GM10266 (cell line): ENCODE measurements at regions not wholly inside any gene's neighbourhood (a gene's known extent, or its start where the extent isn't known, plus 50 kb on each side); places are given as distances from the start of the nearest gene placed in this dataset.

Experiments
- DNase-seq: peaks from one replicate; pipeline ENCODE4 v3.0.0; 2012; ENCODE audit errors: extremely low spot score
- TF ChIP-seq, protein P1 (sequence below): IDR thresholded peaks from 2 replicates; pipeline ENCODE4 v1.5.1; 2012; ENCODE audit warnings: mild to moderate bottlenecking, low read depth; ENCODE audit not compliant: control insufficient read depth, insufficient read depth; ENCODE audit errors: missing control alignments

GRCh38 chr14:54192610-54193009, 204.2 kb upstream of the CDKN3 start:
- TF ChIP-seq, protein P1, sequence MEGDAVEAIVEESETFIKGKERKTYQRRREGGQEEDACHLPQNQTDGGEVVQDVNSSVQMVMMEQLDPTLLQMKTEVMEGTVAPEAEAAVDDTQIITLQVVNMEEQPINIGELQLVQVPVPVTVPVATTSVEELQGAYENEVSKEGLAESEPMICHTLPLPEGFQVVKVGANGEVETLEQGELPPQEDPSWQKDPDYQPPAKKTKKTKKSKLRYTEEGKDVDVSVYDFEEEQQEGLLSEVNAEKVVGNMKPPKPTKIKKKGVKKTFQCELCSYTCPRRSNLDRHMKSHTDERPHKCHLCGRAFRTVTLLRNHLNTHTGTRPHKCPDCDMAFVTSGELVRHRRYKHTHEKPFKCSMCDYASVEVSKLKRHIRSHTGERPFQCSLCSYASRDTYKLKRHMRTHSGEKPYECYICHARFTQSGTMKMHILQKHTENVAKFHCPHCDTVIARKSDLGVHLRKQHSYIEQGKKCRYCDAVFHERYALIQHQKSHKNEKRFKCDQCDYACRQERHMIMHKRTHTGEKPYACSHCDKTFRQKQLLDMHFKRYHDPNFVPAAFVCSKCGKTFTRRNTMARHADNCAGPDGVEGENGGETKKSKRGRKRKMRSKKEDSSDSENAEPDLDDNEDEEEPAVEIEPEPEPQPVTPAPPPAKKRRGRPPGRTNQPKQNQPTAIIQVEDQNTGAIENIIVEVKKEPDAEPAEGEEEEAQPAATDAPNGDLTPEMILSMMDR = no peak

GRCh38 chr14:54193871-54194270, 202.9 kb upstream of the CDKN3 start:
- DNase-seq = no peak
- TF ChIP-seq, protein P1 = no peak

More at GRCh38 chr14:54192610-54193009, 204.2 kb upstream of the CDKN3 start:
- DNase-seq = no peak

GRCh38 chr14:54194501-54194900, 202.3 kb upstream of the CDKN3 start:
- TF ChIP-seq, protein P1 = no peak
- no peak for DNase-seq

DNA sequence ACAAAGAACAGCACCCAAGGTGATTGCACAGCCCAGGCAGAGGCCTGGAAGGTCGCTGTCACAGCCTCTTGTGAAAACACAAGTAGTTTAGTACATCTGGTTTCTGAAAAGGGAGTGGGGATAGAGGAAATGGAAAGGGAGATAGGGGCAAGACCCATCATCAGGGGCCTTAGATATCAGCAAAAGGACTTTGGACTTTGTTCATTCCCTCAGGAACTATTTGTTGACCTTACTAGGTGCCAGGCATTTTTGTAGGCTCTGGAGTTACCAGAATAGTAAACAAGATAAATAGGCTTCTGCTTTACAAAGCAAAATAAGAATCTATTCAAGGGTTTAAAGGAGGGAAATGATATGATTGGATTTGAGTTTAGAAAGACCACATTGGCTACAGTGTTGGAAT, 199.4 kb upstream of the CDKN3 start:
- TF ChIP-seq, protein P1 = no peak
- no peak for DNase-seq

DNA sequence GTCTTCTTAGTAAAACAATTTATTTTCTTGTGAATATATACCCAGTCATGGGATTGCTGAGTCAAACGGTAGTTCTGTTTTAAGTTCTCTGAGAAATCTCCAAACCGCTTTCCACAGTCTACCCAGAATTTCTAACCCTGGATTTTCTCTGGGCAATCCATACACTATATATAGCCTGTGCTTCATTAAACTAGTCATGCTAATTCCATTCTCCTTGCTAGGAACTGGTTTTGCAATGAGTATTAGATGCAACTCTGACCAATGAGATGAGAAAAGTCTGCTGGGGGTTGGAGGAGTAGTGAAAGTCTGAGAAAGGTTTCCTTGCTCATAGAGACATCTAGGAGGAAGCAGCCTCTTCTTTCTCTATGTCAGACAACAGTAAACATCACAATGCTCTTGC, 196.1 kb upstream of the CDKN3 start:
- DNase-seq = no peak
- TF ChIP-seq, protein P1 = no peak

DNA sequence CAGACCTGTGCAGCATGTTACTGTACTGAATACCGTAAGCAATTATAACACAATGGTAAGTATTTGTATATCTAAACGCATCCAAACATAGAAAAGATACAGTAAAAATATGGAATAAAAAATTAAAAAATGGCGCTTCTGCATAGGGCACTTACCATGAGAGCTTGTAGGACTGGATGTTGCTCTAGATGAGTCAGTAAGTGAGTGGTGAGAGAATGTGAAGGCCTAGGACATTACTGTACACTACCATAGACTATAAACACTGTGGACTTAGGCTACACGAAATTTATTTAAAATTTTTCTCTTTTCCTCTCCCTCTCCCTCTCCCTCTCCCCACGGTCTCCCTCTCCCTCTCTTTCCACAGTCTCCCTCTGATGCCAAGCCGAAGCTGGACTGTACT, 194.5 kb upstream of the CDKN3 start:
- no peak for DNase-seq
- TF ChIP-seq, protein P1 = no peak

GRCh38 chr14:54206516-54206915, 190.3 kb upstream of the CDKN3 start:
- DNase-seq = no peak
- TF ChIP-seq, protein P1 = no peak
